Activated naive CD4-positive, alpha-beta T cell treated with anti-CD3 and anti-CD28 coated beads, Interleukin-2, amount 50 U/mL, for 72 hours (primary cell): ENCODE measurements at regions not wholly inside any gene's neighbourhood (a gene's known extent, or its start where the extent isn't known, plus 50 kb on each side); places are given as distances from the start of the nearest gene placed in this dataset.
"Not testable (repeated sequence)": the region's sequence is repeated elsewhere in the genome, so short reads cannot be mapped to it uniquely, and the experiment has no call there.

Experiments used
- ATAC-seq, 2 donors: fragments of 150-1000 bp; cut with Tn5 transposase; 2 replicates each; pipeline ENCODE4 v1.10.0; 2021; ENCODE audit warnings: mild to moderate bottlenecking in 2 of 2, moderate library complexity in 2 of 2
- DNase-seq, 2 donors: peaks; one replicate each; pipeline ENCODE4 v3.0.0; 2021 to 2022; ENCODE audit warnings: low spot score in 2 of 2
- H3K27ac Mint-ChIP-seq, 2 donors: one replicate each; pipeline ENCODE4 v1.8.0; 2022; ENCODE audit warnings: mild to moderate bottlenecking in 2 of 2, mixed read lengths in 2 of 2
- H3K36me3 Mint-ChIP-seq, 2 donors: one replicate each; pipeline ENCODE4 v1.8.0; 2022; ENCODE audit warnings: mixed read lengths in 2 of 2
- H3K9me3 Mint-ChIP-seq, 2 donors: one replicate each; pipeline ENCODE4 v1.8.0; 2022; ENCODE audit warnings: mixed read lengths in 2 of 2

- peaks cover 4 to 6% of the 10 kb centered on the region in 2 donors for H3K36me3 Mint-ChIP-seq
- no peak overlapping the region for H3K27ac Mint-ChIP-seq
- DNase-seq (no peak), ATAC-seq (peak in 1 of 2 donors; percentile 51)
- H3K9me3 Mint-ChIP-seq = peaks cover 5 to 8% of the 10 kb centered on the region in 2 donors
Measured at GRCh38 chr5:14035859-14036503, 91.5 kb upstream of the DNAH5 start.

GRCh38 chr5:14034963-14035362 is 90.5 kb upstream of the DNAH5 start:
- Mint-ChIP-seq H3K36me3 (peaks cover 4 to 6% of the 10 kb centered on the region in 2 donors), H3K9me3 (peaks cover 9% of the 10 kb centered on the region in 2 donors)
- no peak for ATAC-seq

GRCh38 chr5:14032918-14033317 is 88.4 kb upstream of the DNAH5 start:
- ATAC-seq (no peak), DNase-seq (no peak)
- peaks cover 6 to 9% of the 10 kb centered on the region in 2 donors for H3K36me3 Mint-ChIP-seq
- H3K9me3 Mint-ChIP-seq = peaks cover 9 to 18% of the 10 kb centered on the region in 2 donors
- H3K27ac Mint-ChIP-seq = no peak overlapping the region

More at GRCh38 chr5:14034963-14035362, 90.5 kb upstream of the DNAH5 start:
- no peak overlapping the region for H3K27ac Mint-ChIP-seq
- DNase-seq = no peak

GRCh38 chr5:14028938-14029584 is 84.6 kb upstream of the DNAH5 start:
- Mint-ChIP-seq H3K27ac (no peak overlapping the region), H3K36me3 (peaks cover under 1 to 6% of the 10 kb centered on the region in 2 donors), H3K9me3 (peaks cover 10 to 15% of the 10 kb centered on the region in 2 donors)
- ATAC-seq (no peak), DNase-seq (no peak)

- Mint-ChIP-seq H3K27ac (no peak overlapping the region), H3K9me3 (peaks cover 12% of the 10 kb centered on the region in 2 donors), H3K36me3 (peaks cover 0 to 5% of the 10 kb centered on the region in 2 donors)
- ATAC-seq (no peak), DNase-seq (no peak)
Measured at GRCh38 chr5:14028188-14028587, 83.7 kb upstream of the DNAH5 start.

- Mint-ChIP-seq H3K36me3 (peaks cover 0 to 5% of the 10 kb centered on the region in 2 donors), H3K27ac (no peak overlapping the region), H3K9me3 (peaks cover 10 to 12% of the 10 kb centered on the region in 2 donors)
- no peak for ATAC-seq
- DNase-seq = no peak
Measured at GRCh38 chr5:14025569-14026286, 81.2 kb upstream of the DNAH5 start.

GRCh38 chr5:14022971-14023370 is 78.5 kb upstream of the DNAH5 start:
- H3K36me3 Mint-ChIP-seq = no peaks in the 10 kb centered on the region
- ATAC-seq = no peak
- DNase-seq = no peak
- no peak overlapping the region for H3K27ac Mint-ChIP-seq
- peaks cover 0 to 8% of the 10 kb centered on the region in 2 donors for H3K9me3 Mint-ChIP-seq

- not testable (repeated sequence) for H3K36me3 Mint-ChIP-seq, DNase-seq, ATAC-seq, H3K9me3 Mint-ChIP-seq, H3K27ac Mint-ChIP-seq
Measured at GRCh38 chr5:14020944-14021343, 76.5 kb upstream of the DNAH5 start.

GRCh38 chr5:14019768-14020290 is 75.3 kb upstream of the DNAH5 start:
- Mint-ChIP-seq H3K27ac (no peak overlapping the region), H3K9me3 (peaks cover 0 to 7% of the 10 kb centered on the region in 2 donors), H3K36me3 (no peaks in the 10 kb centered on the region)
- no peak for ATAC-seq
- no peak for DNase-seq

GRCh38 chr5:14017904-14018303 is 73.4 kb upstream of the DNAH5 start:
- no peak overlapping the region for H3K27ac Mint-ChIP-seq
- H3K36me3 Mint-ChIP-seq = no peaks in the 10 kb centered on the region
- no peak for ATAC-seq

GRCh38 chr5:14016549-14016948 is 72.1 kb upstream of the DNAH5 start:
- ATAC-seq = no peak
- Mint-ChIP-seq H3K36me3 (peaks cover 0 to 5% of the 10 kb centered on the region in 2 donors), H3K27ac (no peak overlapping the region), H3K9me3 (peaks cover 0 to 3% of the 10 kb centered on the region in 2 donors)
- no peak for DNase-seq

More at GRCh38 chr5:14017904-14018303, 73.4 kb upstream of the DNAH5 start:
- peaks cover 0 to 3% of the 10 kb centered on the region in 2 donors for H3K9me3 Mint-ChIP-seq
- DNase-seq = no peak

GRCh38 chr5:14011089-14012020 is 66.9 kb upstream of the DNAH5 start:
- H3K36me3 Mint-ChIP-seq = peaks cover 0 to 5% of the 10 kb centered on the region in 2 donors
- ATAC-seq (peak; percentile 52 to 95), DNase-seq (peak in 1 of 2 donors; percentile 65)
- no peak overlapping the region for H3K27ac Mint-ChIP-seq
- H3K9me3 Mint-ChIP-seq = no peaks in the 10 kb centered on the region

GRCh38 chr5:14009575-14009974 is 65.1 kb upstream of the DNAH5 start:
- ATAC-seq (no peak), DNase-seq (no peak)
- Mint-ChIP-seq H3K27ac (no peak overlapping the region), H3K9me3 (no peaks in the 10 kb centered on the region), H3K36me3 (peaks cover 0 to 5% of the 10 kb centered on the region in 2 donors)

GRCh38 chr5:14008819-14009311 is 64.4 kb upstream of the DNAH5 start:
- Mint-ChIP-seq H3K9me3 (no peaks in the 10 kb centered on the region), H3K36me3 (peaks cover 0 to 5% of the 10 kb centered on the region in 2 donors), H3K27ac (no peak overlapping the region)
- ATAC-seq (no peak), DNase-seq (no peak)

GRCh38 chr5:14006823-14007520 is 62.5 kb upstream of the DNAH5 start:
- ATAC-seq (no peak), DNase-seq (no peak)
- H3K36me3 Mint-ChIP-seq = peaks cover 0 to 3% of the 10 kb centered on the region in 2 donors
- peak overlapping the region in 1 of 2 donors; percentile 29 for H3K27ac Mint-ChIP-seq
- H3K9me3 Mint-ChIP-seq = no peaks in the 10 kb centered on the region
